ENCODE measurements at regions not wholly inside any gene's neighbourhood (a gene's known extent, or its start where the extent isn't known, plus 50 kb on each side); places are given as distances from the start of the nearest gene placed in this dataset.

- Histone ChIP-seq H3K79me2 (ENCODE audit: control insufficient read depth, insufficient read depth, low read length) (no peaks in the 10 kb centered on the region), H2AFZ (ENCODE audit: low read depth, low read length) (no peak overlapping the region), H3K4me3 (replicated peaks in 1 of 3; ENCODE audit: insufficient read depth in 1 of 3, low read depth in 1 of 3, low read length in 3 of 3) (no peak overlapping the region), H3K27ac (ENCODE audit: insufficient read depth, low read depth, low read length) (no peak overlapping the region), H3K36me3 (ENCODE audit: control insufficient read depth in 2 of 2, extremely low read depth in 1 of 2, insufficient read depth in 2 of 2, low read length in 2 of 2) (no peaks in the 10 kb centered on the region), H3K9me1 (replicated peaks; ENCODE audit: control insufficient read depth, extremely low read depth, insufficient read depth, low read length) (no peaks in the 10 kb centered on the region), H4K20me1 (replicated peaks; ENCODE audit: control insufficient read depth, extremely low read depth, insufficient read depth, low read length) (no peaks in the 10 kb centered on the region), H3K9me3 (replicated peaks; ENCODE audit: control insufficient read depth, insufficient read depth, low read length) (no peaks in the 10 kb centered on the region), H3K9ac (replicated peaks; ENCODE audit: extremely low read depth, insufficient read depth, low read length) (no peak overlapping the region), H3K27me3 (ENCODE audit: control insufficient read depth in 2 of 2, insufficient read depth in 2 of 2, low read length in 2 of 2) (no peaks in the 10 kb centered on the region), H3K4me1 (ENCODE audit: control insufficient read depth, extremely low read depth, insufficient read depth, low read length) (no peaks in the 10 kb centered on the region), H3K4me2 (ENCODE audit: insufficient read depth, low read length) (no peak overlapping the region)
- TF ChIP-seq, protein P1, sequence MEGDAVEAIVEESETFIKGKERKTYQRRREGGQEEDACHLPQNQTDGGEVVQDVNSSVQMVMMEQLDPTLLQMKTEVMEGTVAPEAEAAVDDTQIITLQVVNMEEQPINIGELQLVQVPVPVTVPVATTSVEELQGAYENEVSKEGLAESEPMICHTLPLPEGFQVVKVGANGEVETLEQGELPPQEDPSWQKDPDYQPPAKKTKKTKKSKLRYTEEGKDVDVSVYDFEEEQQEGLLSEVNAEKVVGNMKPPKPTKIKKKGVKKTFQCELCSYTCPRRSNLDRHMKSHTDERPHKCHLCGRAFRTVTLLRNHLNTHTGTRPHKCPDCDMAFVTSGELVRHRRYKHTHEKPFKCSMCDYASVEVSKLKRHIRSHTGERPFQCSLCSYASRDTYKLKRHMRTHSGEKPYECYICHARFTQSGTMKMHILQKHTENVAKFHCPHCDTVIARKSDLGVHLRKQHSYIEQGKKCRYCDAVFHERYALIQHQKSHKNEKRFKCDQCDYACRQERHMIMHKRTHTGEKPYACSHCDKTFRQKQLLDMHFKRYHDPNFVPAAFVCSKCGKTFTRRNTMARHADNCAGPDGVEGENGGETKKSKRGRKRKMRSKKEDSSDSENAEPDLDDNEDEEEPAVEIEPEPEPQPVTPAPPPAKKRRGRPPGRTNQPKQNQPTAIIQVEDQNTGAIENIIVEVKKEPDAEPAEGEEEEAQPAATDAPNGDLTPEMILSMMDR (IDR thresholded peaks at IDR 0.05; ENCODE audit: extremely low read depth in 1 of 2, insufficient read depth in 1 of 2, low read depth in 1 of 2, low read length in 2 of 2), result no peak
- TF ChIP-seq POLR2A (IDR thresholded peaks at IDR 0.05; ENCODE audit: low read depth, low read length), result no peak
- TF ChIP-seq JUN (IDR thresholded peaks at IDR 0.05; ENCODE audit: borderline replicate concordance, insufficient read depth, insufficient read length, low read depth), result no peak
- no peak for TF ChIP-seq GATA2 (IDR thresholded peaks at IDR 0.05; ENCODE audit: insufficient read depth, insufficient read length, low read depth, low read length)
- no peak for TF ChIP-seq MYC (IDR thresholded peaks at IDR 0.05; ENCODE audit: low read depth, low read length)
- TF ChIP-seq MAX (IDR thresholded peaks at IDR 0.05; ENCODE audit: insufficient read depth, insufficient read length), result no peak
- TF ChIP-seq FOS (IDR thresholded peaks at IDR 0.05; ENCODE audit: borderline replicate concordance, insufficient read depth, low read length), result no peak
- TF ChIP-seq EZH2 (IDR thresholded peaks at IDR 0.05; ENCODE audit: borderline replicate concordance, low read depth, low read length, severe bottlenecking), result no peak
- TF ChIP-seq POLR2AphosphoS5 (IDR thresholded peaks at IDR 0.05; ENCODE audit: insufficient read depth, low read depth, low read length), result no peak
- no peak for FAIRE-seq
- DNase-seq (ENCODE audit: low read depth, low spot score), result no peak
- intact Hi-C loops (cut with micrococcal nuclease), result no loop called here
- dilution Hi-C loops (cut with MboI; ENCODE audit: extremely low pct_ligation_motif_present, low sequenced_read_pairs), result no loop called here
- ChIA-PET POLR2A (no interaction called here), CTCF (no interaction called here)
- no TSS peak for BruUV-seq (replicated peaks)
These were observed 57.3 kb downstream of the KCNA4 start for GRCh38 chr11:29959488-29959887.
